Lower lobe of right lung (tissue), 2 donors: ENCODE measurements at regions not wholly inside any gene's neighbourhood (a gene's known extent, or its start where the extent isn't known, plus 50 kb on each side); places are given as distances from the start of the nearest gene placed in this dataset.

ENCODE experiments used
- ATAC-seq, 2 donors: fragments of 200-7000 bp; cut with Tn5 transposase; one replicate each; pipeline ENCODE4 v1.9.1; 2020 to 2022; ENCODE audit warnings: mild to moderate bottlenecking in 2 of 2, moderate library complexity in 2 of 2
- DNase-seq: peaks from one replicate; pipeline ENCODE4 v3.0.0-alpha.2; 2020
- H3K27ac ChIP-seq: fragments of 200-600 bp; one replicate; pipeline ENCODE4 v1.8.0; 2022
- H3K27me3 ChIP-seq: fragments of 200-600 bp; one replicate; pipeline ENCODE4 v1.8.0; 2022; ENCODE audit warnings: low read depth
- H3K36me3 ChIP-seq: fragments of 200-600 bp; one replicate; pipeline ENCODE4 v1.8.0; 2022; ENCODE audit warnings: mild to moderate bottlenecking
- H3K4me1 ChIP-seq: fragments of 200-600 bp; one replicate; pipeline ENCODE4 v1.8.0; 2022
- H3K4me3 ChIP-seq: fragments of 200-600 bp; one replicate; pipeline ENCODE4 v1.8.0; 2022; ENCODE audit warnings: mild to moderate bottlenecking
- H3K9me3 ChIP-seq: fragments of 200-600 bp; one replicate; pipeline ENCODE4 v1.8.0; 2022
- intact Hi-C: fragments of 100-400 bp; cut with DNase I; formaldehyde crosslinking; loops from one replicate; pipeline ENCODE4 v1.11.0; 2022
- TF ChIP-seq, protein P1 (sequence below): fragments of 200-600 bp; IDR thresholded peaks from one replicate; pipeline ENCODE4 v1.8.0; 2022; ENCODE audit warnings: antibody characterized with exemption, mild to moderate bottlenecking
- donor health status: DM: no; HTN: yes; CAD: no; lungs with severe emphysema.

DNA sequence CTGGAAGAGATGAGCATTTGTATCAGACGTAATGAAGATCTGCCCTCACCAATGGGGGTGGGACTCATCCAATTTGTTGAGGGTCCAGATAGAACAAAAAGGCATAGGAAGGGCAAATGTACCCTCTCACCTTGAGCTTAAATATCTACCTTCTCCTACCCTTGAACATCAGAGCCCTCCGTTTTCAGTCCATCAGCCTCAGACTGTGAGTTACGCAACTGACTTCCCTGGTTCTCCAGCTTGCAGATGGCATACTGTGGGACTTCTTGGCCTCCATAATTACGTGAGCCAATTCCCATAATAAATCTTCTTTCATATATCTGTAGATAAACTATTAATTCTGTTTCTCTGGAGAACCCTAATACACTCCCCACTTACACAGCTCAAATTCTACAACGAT, 56.5 kb upstream of the GUCY1A1 start:
- H3K9me3 ChIP-seq: no peaks in the 10 kb centered on the region
- TF ChIP-seq, protein P1, sequence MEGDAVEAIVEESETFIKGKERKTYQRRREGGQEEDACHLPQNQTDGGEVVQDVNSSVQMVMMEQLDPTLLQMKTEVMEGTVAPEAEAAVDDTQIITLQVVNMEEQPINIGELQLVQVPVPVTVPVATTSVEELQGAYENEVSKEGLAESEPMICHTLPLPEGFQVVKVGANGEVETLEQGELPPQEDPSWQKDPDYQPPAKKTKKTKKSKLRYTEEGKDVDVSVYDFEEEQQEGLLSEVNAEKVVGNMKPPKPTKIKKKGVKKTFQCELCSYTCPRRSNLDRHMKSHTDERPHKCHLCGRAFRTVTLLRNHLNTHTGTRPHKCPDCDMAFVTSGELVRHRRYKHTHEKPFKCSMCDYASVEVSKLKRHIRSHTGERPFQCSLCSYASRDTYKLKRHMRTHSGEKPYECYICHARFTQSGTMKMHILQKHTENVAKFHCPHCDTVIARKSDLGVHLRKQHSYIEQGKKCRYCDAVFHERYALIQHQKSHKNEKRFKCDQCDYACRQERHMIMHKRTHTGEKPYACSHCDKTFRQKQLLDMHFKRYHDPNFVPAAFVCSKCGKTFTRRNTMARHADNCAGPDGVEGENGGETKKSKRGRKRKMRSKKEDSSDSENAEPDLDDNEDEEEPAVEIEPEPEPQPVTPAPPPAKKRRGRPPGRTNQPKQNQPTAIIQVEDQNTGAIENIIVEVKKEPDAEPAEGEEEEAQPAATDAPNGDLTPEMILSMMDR: no peak
- DNase-seq (no peak), ATAC-seq (no peak)
- H3K4me3 ChIP-seq: no peak overlapping the region
- intact Hi-C loops: no loop called here
- H3K27me3 ChIP-seq: no peaks in the 10 kb centered on the region
- H3K27ac ChIP-seq: no peak overlapping the region
- H3K4me1 ChIP-seq: no peaks in the 10 kb centered on the region
- no peaks in the 10 kb centered on the region for H3K36me3 ChIP-seq

GRCh38 chr4:155609455-155610059, 57.1 kb upstream of the GUCY1A1 start:
- TF ChIP-seq, protein P1: no peak
- H3K9me3 ChIP-seq: no peaks in the 10 kb centered on the region
- H3K36me3 ChIP-seq: no peaks in the 10 kb centered on the region
- intact Hi-C loops: no loop called here
- H3K4me1 ChIP-seq: no peaks in the 10 kb centered on the region
- DNase-seq: no peak
- no peak overlapping the region for H3K27ac ChIP-seq
- no peak for ATAC-seq
- H3K27me3 ChIP-seq: no peaks in the 10 kb centered on the region
- no peak overlapping the region for H3K4me3 ChIP-seq

GRCh38 chr4:155608225-155608885, 58.3 kb upstream of the GUCY1A1 start:
- DNase-seq (no peak), ATAC-seq (no peak)
- Histone ChIP-seq H3K4me3 (no peak overlapping the region), H3K9me3 (no peaks in the 10 kb centered on the region), H3K27ac (no peak overlapping the region), H3K4me1 (no peaks in the 10 kb centered on the region), H3K27me3 (no peaks in the 10 kb centered on the region), H3K36me3 (no peaks in the 10 kb centered on the region)
- TF ChIP-seq, protein P1: no peak
- intact Hi-C loops: no loop called here

DNA sequence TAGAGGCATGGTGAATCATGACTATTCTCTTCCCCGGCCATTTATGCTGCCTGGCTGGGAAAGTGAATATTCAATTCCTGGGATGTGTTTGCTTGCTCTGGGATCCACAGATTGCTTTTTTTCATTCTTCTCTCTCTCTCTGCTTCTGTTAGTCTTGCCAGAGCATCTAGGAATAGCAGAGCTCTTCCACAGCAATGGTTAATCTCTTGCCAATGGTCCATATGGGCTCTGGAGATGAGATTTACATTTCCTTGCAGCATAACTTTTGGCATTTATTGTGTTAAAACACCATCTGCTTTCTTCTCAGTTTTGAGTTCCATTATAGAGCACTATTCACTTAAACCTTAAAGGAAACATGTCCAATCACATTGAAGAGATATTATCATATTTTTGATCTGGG, 59.2 kb upstream of the GUCY1A1 start:
- intact Hi-C loops: no loop called here

GRCh38 chr4:155604718-155605626, 61.7 kb upstream of the GUCY1A1 start:
- H3K4me3 ChIP-seq: no peak overlapping the region
- intact Hi-C loops: no loop called here
- no peaks in the 10 kb centered on the region for H3K27me3 ChIP-seq
- H3K36me3 ChIP-seq: no peaks in the 10 kb centered on the region
- H3K27ac ChIP-seq: no peak overlapping the region
- ATAC-seq: no peak
- DNase-seq: no peak
- H3K9me3 ChIP-seq: no peaks in the 10 kb centered on the region
- no peaks in the 10 kb centered on the region for H3K4me1 ChIP-seq
- TF ChIP-seq, protein P1: no peak

More for the DNA sequence above, 59.2 kb upstream of the GUCY1A1 start:
- H3K4me1 ChIP-seq: no peaks in the 10 kb centered on the region
- H3K27me3 ChIP-seq: no peaks in the 10 kb centered on the region
- H3K27ac ChIP-seq: no peak overlapping the region
- DNase-seq (no peak), ATAC-seq (no peak)
- TF ChIP-seq, protein P1: no peak
- H3K36me3 ChIP-seq: no peaks in the 10 kb centered on the region
- no peaks in the 10 kb centered on the region for H3K9me3 ChIP-seq
- H3K4me3 ChIP-seq: no peak overlapping the region
